K562 (cell line): ENCODE measurements at regions not wholly inside any gene's neighbourhood (a gene's known extent, or its start where the extent isn't known, plus 50 kb on each side); places are given as distances from the start of the nearest gene placed in this dataset.

ENCODE experiments used
- LCOR ChIP-seq: sonication (generic); formaldehyde crosslinking; IDR thresholded peaks from 2 replicates; pipeline ENCODE4 v1.8.0; 2022; ENCODE audit warnings: mild to moderate bottlenecking, missing genetic modification reagents
- MAFG ChIP-seq: fragments of 450-650 bp; conservative IDR thresholded peaks from 2 replicates; pipeline ENCODE4 v1.6.1; 2016; ENCODE audit warnings: missing genetic modification characterization, missing compliant biosample characterization
- NFE2 ChIP-seq: IDR thresholded peaks from 2 replicates; pipeline ENCODE4 v1.6.1; 2014; ENCODE audit warnings: antibody characterized with exemption, low read depth
- NR4A1 ChIP-seq, 2 experiments: fragments of 250-450 bp in 1 of 2; fragments of 450-650 bp in 1 of 2; sonication (Bioruptor Pico) in 1 of 2; IDR thresholded peaks; 2 replicates each; pipeline versions ENCODE4 v1.4.0 to v1.6.1; 2016 to 2020; ENCODE audit warnings: mild to moderate bottlenecking in 2 of 2, missing compliant biosample characterization in 1 of 2, missing genetic modification characterization in 1 of 2, moderate library complexity in 1 of 2
- RFX7 ChIP-seq: fragments of 250-450 bp; sonication (Bioruptor Pico); IDR thresholded peaks from 2 replicates; pipeline ENCODE4 v1.5.1; 2021; ENCODE audit warnings: mild to moderate bottlenecking
- SIX5 ChIP-seq, 2 experiments: IDR thresholded peaks; 2 replicates each; pipeline ENCODE4 v1.6.1; 2011; ENCODE audit warnings: low read length in 2 of 2, borderline replicate concordance in 1 of 2, low read depth in 1 of 2, mild to moderate bottlenecking in 1 of 2, moderate library complexity in 1 of 2; ENCODE audit not compliant: insufficient read depth in 1 of 2
- USF1 ChIP-seq: sonication (generic); formaldehyde crosslinking; IDR thresholded peaks from 2 replicates; pipeline ENCODE4 v1.9.0; 2022; ENCODE audit warnings: mild to moderate bottlenecking, missing genetic modification reagents
- ZNF175 ChIP-seq: fragments of 200-800 bp; sonication (Bioruptor generic); IDR thresholded peaks from 2 replicates; pipeline ENCODE4 v1.6.1; 2016; ENCODE audit warnings: low read depth, mild to moderate bottlenecking, missing genetic modification characterization, missing compliant biosample characterization
- ZNF407 ChIP-seq: fragments of 450-650 bp; IDR thresholded peaks from 2 replicates; pipeline ENCODE4 v1.6.1; 2016; ENCODE audit warnings: low read depth
- TF ChIP-seq, protein P1 (sequence below): IDR thresholded peaks from 2 replicates; pipeline ENCODE4 v1.6.1; 2016; ENCODE audit warnings: missing genetic modification characterization, missing compliant biosample characterization

GRCh38 chr3:107249132-107249531, 128.1 kb upstream of the CCDC54 start (continued):
- TF ChIP-seq ZNF407 (no peak), SIX5 (IDR thresholded peaks at IDR 0.05; ENCODE audit: borderline replicate concordance in 1 of 2, insufficient read depth in 1 of 2, low read depth in 1 of 2, low read length in 2 of 2) (no peak), MAFG (tag) (no peak), LCOR (CRISPR knock-in tag) (no peak), NR4A1 (CRISPR knock-in tag; IDR thresholded peaks at IDR 0.05) (no peak), NR4A1 (tag; IDR thresholded peaks at IDR 0.05) (no peak), ZNF175 (CRISPR knock-in tag) (no peak), RFX7 (CRISPR knock-in tag) (no peak), USF1 (CRISPR knock-in tag) (no peak), NFE2 (no peak)
- TF ChIP-seq, protein P1, sequence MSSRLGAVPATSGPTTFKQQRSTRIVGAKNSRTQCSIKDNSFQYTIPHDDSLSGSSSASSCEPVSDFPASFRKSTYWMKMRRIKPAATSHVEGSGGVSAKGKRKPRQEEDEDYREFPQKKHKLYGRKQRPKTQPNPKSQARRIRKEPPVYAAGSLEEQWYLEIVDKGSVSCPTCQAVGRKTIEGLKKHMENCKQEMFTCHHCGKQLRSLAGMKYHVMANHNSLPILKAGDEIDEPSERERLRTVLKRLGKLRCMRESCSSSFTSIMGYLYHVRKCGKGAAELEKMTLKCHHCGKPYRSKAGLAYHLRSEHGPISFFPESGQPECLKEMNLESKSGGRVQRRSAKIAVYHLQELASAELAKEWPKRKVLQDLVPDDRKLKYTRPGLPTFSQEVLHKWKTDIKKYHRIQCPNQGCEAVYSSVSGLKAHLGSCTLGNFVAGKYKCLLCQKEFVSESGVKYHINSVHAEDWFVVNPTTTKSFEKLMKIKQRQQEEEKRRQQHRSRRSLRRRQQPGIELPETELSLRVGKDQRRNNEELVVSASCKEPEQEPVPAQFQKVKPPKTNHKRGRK = no peak
